ES-I3 (cell line): ENCODE measurements at regions not wholly inside any gene's neighbourhood (a gene's known extent, or its start where the extent isn't known, plus 50 kb on each side); places are given as distances from the start of the nearest gene placed in this dataset.
"Not testable (repeated sequence)": the region's sequence is repeated elsewhere in the genome, so short reads cannot be mapped to it uniquely, and the experiment has no call there.

Source experiments
- H3K36me3 ChIP-seq: 2 replicates; pipeline ENCODE4 v1.6.1; 2013; ENCODE audit warnings: mild to moderate bottlenecking, low read length, control low read depth, moderate library complexity; ENCODE audit not compliant: insufficient read depth
- H3K4me1 ChIP-seq: 2 replicates; pipeline ENCODE4 v1.6.1; 2013; ENCODE audit warnings: mild to moderate bottlenecking, control low read depth, low read length; ENCODE audit not compliant: insufficient read depth
- H3K9ac ChIP-seq: 2 replicates; pipeline ENCODE4 v1.6.1; 2013; ENCODE audit warnings: low read depth, mild to moderate bottlenecking, low read length, moderate library complexity
- H3K9me3 ChIP-seq: 2 replicates; pipeline ENCODE4 v1.6.1; 2013; ENCODE audit warnings: mild to moderate bottlenecking, low read length, moderate library complexity; ENCODE audit not compliant: control insufficient read depth, insufficient read depth

DNA sequence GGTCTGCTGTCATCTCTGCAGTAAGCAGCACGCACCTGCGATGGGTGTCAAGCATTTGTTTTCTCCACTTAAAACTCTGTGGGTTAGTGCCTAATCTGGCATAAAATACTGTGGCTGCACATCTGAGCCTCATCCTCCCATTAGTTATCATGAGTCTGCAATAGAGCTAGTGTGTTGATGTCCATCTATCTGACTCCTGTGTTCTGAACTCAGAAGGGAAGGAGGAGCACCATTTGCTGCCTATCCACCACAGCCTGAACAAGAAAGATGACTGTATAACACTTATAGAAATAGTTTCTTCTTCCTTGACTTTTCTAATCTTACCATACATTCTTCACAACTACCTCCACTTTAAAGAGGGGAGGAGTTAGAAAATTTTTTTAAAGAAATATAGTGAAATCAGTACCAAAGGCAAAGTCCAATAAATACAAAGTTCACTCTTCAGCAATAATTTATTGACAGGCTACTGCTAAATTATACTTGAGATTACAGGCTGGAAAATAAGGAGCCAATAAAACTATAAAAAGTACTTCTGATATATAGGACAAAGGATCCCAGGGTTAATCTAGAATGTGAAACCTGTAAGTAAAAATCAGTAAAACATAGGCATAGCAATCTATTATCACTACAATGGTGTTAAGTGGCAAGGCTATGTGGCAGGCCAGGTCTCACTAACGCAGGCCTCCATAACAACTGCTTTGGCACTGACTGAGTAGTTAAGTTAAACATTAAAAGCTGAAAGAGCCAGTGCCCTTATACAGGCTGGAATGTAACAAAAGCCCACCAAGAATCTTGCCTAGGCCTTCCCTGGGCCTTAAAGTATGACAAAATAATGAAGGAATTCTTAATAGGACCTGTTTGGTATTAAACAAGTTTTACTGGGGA lies 70.2 kb downstream of the LGALS9C start:
- H3K9ac ChIP-seq, H3K36me3 ChIP-seq, H3K9me3 ChIP-seq, H3K4me1 ChIP-seq: not testable (repeated sequence)

- not testable (repeated sequence) for H3K9ac ChIP-seq, H3K36me3 ChIP-seq, H3K4me1 ChIP-seq, H3K9me3 ChIP-seq
Observed at GRCh38 chr17:18557086-18557485, 80.5 kb downstream of the LGALS9C start.

DNA sequence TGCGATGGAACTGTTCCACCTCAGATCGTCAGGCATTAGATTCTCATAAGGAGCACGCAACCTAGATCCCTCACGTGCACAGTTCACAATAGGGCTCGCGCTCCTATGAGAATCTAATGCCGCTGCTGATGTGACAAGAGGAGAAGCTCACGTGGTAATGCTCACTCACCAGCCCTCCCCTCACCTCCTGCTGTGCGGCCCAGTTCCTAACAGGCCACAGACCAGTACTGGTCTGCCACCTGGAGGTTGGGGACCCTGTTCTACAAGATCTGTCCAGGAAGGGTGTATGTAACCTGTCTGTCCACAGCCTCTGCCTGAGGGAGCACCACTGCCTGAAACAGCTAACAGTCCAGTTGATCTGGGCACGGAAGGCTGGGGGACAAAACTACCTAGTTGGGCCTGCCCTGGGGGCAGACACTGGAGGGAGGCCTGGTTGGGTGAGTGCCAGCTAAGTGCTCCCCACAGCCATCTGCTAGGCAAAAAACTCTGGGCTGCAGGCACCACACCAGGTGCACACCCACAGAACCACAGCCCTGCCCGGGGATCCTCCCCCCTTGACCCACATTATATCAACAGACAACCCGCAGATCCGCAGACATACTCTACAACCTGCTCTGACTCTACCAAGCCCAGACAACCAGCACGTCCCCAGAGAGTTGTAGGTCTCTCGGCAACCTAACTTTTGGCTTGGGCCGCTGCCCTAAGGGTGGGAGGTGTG lies 80.7 kb downstream of the TBC1D28 start:
- H3K9me3 ChIP-seq, H3K4me1 ChIP-seq, H3K9ac ChIP-seq, H3K36me3 ChIP-seq: not testable (repeated sequence)

DNA sequence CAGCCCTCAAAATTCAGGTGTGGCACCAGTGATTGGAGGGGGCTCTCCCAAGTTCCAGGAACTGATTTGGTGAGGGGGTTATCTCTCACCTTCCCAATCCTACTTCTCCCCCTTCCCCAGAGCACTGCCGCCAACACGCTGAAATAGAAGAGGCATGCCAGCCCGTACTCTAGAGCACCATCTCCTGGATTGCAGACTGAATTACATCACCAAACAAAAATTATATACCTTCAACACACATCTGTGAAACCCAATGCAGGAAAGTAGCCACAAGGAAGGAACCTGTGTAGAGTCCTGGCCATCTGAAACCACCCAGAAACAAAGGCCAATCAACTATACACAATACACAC lies 80.1 kb downstream of the TBC1D28 start:
- not testable (repeated sequence) for H3K9me3 ChIP-seq, H3K36me3 ChIP-seq, H3K4me1 ChIP-seq, H3K9ac ChIP-seq

- H3K9me3 ChIP-seq, H3K4me1 ChIP-seq, H3K36me3 ChIP-seq: not testable (repeated sequence)
- peak overlapping the region; percentile 17; the same call in 1 of the 2 replicates for H3K9ac ChIP-seq
Observed at GRCh38 chr17:18568108-18568995, 75.8 kb downstream of the TBC1D28 start.

GRCh38 chr17:18569489-18569913 lies 74.7 kb downstream of the TBC1D28 start:
- not testable (repeated sequence) for H3K9ac ChIP-seq, H3K9me3 ChIP-seq, H3K36me3 ChIP-seq, H3K4me1 ChIP-seq

DNA sequence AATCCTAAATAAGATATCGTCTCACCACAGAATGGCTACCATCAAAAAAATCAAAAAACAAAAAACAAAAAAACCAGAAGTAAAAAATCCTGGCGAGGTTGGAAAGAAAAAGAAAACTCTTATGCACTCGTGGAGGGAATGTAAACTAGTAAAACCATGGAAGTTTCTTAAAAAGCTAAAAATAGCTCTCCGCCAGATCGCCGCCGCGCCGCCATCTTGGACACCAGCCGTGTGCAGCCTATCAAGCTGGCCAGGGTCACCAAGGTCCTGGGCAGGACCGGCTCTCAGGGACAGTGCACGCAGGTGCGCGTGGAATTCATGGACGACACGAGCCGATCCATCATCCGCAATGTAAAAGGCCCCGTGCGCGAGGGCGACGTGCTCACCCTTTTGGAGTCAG lies 71.7 kb downstream of the TBC1D28 start:
- H3K36me3 ChIP-seq, H3K9ac ChIP-seq, H3K9me3 ChIP-seq, H3K4me1 ChIP-seq: not testable (repeated sequence)

DNA sequence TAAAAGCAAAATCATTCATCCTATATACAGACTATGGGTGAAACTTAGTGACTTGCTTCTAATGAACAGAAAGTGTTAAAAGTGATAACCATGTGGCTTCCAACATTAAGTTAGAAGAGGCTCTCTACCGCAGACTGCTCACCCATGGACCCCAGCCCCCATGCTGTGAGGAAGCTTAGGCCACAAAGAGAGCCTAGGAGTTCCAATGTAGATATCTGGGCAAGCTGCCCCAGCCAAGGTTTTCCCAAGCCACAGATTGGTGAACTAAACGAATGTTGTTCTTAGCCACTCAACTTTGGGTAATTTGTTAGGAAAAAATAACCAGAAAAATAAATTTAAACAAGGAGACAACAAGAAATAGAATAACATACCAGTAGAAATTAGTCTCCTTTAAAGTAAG lies 70.1 kb downstream of the TBC1D28 start:
- H3K9me3 ChIP-seq, H3K9ac ChIP-seq, H3K4me1 ChIP-seq, H3K36me3 ChIP-seq: not testable (repeated sequence)
